ENCODE measurements at regions not wholly inside any gene's neighbourhood (a gene's known extent, or its start where the extent isn't known, plus 50 kb on each side); places are given as distances from the start of the nearest gene placed in this dataset.

GRCh38 chr9:107868186-107868585, 378.6 kb upstream of the KLF4 start:
- H3K4me3 Mint-ChIP-seq (ENCODE audit: low read depth, unreplicated experiment), result no peak overlapping the region
- intact Hi-C loops (cut with micrococcal nuclease; ENCODE audit: unreplicated experiment), result no loop called here
- CTCF ChIA-PET, result no interaction called here
- H3K36me3 Mint-ChIP-seq (ENCODE audit: insufficient read depth, unreplicated experiment), result no peaks in the 10 kb centered on the region
- no peak overlapping the region for H3K27ac Mint-ChIP-seq (ENCODE audit: unreplicated experiment)
- DNase-seq, result no peak
- no peak for TF ChIP-seq CTCF (IDR thresholded peaks at IDR 0.05; ENCODE audit: unreplicated experiment)
- no TSS peak for BruUV-seq (replicated peaks)
- H3K9me3 Mint-ChIP-seq (ENCODE audit: low read depth, unreplicated experiment), result no peaks in the 10 kb centered on the region
- no peaks in the 10 kb centered on the region for H3K4me1 Mint-ChIP-seq (ENCODE audit: low read depth, unreplicated experiment)
- no peaks in the 10 kb centered on the region for H3K27me3 Mint-ChIP-seq (ENCODE audit: unreplicated experiment)

GRCh38 chr9:107867738-107868137, 378.2 kb upstream of the KLF4 start:
- no peaks in the 10 kb centered on the region for H3K36me3 Mint-ChIP-seq (ENCODE audit: insufficient read depth, unreplicated experiment)
- no peak overlapping the region for H3K4me3 Mint-ChIP-seq (ENCODE audit: low read depth, unreplicated experiment)
- CTCF ChIA-PET, result no interaction called here
- H3K4me1 Mint-ChIP-seq (ENCODE audit: low read depth, unreplicated experiment), result no peaks in the 10 kb centered on the region
- no peak for TF ChIP-seq CTCF (IDR thresholded peaks at IDR 0.05; ENCODE audit: unreplicated experiment)
- intact Hi-C loops (cut with micrococcal nuclease; ENCODE audit: unreplicated experiment), result no loop called here
- H3K27me3 Mint-ChIP-seq (ENCODE audit: unreplicated experiment), result no peaks in the 10 kb centered on the region
- no peak overlapping the region for H3K27ac Mint-ChIP-seq (ENCODE audit: unreplicated experiment)
- no peak for DNase-seq
- H3K9me3 Mint-ChIP-seq (ENCODE audit: low read depth, unreplicated experiment), result no peaks in the 10 kb centered on the region
- BruUV-seq (replicated peaks), result no TSS peak

- Mint-ChIP-seq H3K4me1 (ENCODE audit: low read depth, unreplicated experiment) (no peaks in the 10 kb centered on the region), H3K9me3 (ENCODE audit: low read depth, unreplicated experiment) (no peaks in the 10 kb centered on the region), H3K4me3 (ENCODE audit: low read depth, unreplicated experiment) (no peak overlapping the region), H3K36me3 (ENCODE audit: insufficient read depth, unreplicated experiment) (no peaks in the 10 kb centered on the region), H3K27ac (ENCODE audit: unreplicated experiment) (no peak overlapping the region), H3K27me3 (ENCODE audit: unreplicated experiment) (no peaks in the 10 kb centered on the region)
- no peak for DNase-seq
- CTCF ChIA-PET, result no interaction called here
- no TSS peak for BruUV-seq (replicated peaks)
- no peak for TF ChIP-seq CTCF (IDR thresholded peaks at IDR 0.05; ENCODE audit: unreplicated experiment)
- intact Hi-C loops (cut with micrococcal nuclease; ENCODE audit: unreplicated experiment), result no loop called here
Measured at GRCh38 chr9:107866711-107867311, 377.2 kb upstream of the KLF4 start.

- intact Hi-C loops (cut with micrococcal nuclease; ENCODE audit: unreplicated experiment), result no loop called here
- BruUV-seq (replicated peaks), result no TSS peak
- Mint-ChIP-seq H3K4me3 (ENCODE audit: low read depth, unreplicated experiment) (no peak overlapping the region), H3K9me3 (ENCODE audit: low read depth, unreplicated experiment) (no peaks in the 10 kb centered on the region), H3K36me3 (ENCODE audit: insufficient read depth, unreplicated experiment) (no peaks in the 10 kb centered on the region), H3K27ac (ENCODE audit: unreplicated experiment) (no peak overlapping the region), H3K27me3 (ENCODE audit: unreplicated experiment) (no peaks in the 10 kb centered on the region), H3K4me1 (ENCODE audit: low read depth, unreplicated experiment) (no peaks in the 10 kb centered on the region)
- CTCF ChIA-PET, result no interaction called here
- TF ChIP-seq CTCF (IDR thresholded peaks at IDR 0.05; ENCODE audit: unreplicated experiment), result no peak
- no peak for DNase-seq
Measured at GRCh38 chr9:107863396-107863795, 373.8 kb upstream of the KLF4 start.
